ENCODE measurements at regions not wholly inside any gene's neighbourhood (a gene's known extent, or its start where the extent isn't known, plus 50 kb on each side); places are given as distances from the start of the nearest gene placed in this dataset.

- TF ChIP-seq CTCF (IDR thresholded peaks at IDR 0.05) (no peak), ZFX (IDR thresholded peaks at IDR 0.05; ENCODE audit: borderline replicate concordance) (no peak)
Measured at GRCh38 chr4:133812954-133813353, 388.6 kb downstream of the PABPC4L start.

Measured in 22Rv1 (cell line).